GM12892 (cell line): ENCODE measurements at regions not wholly inside any gene's neighbourhood (a gene's known extent, or its start where the extent isn't known, plus 50 kb on each side); places are given as distances from the start of the nearest gene placed in this dataset.

Source experiments
- POLR2A ChIP-seq: IDR thresholded peaks from 2 replicates; pipeline ENCODE4 v1.6.1; 2011; ENCODE audit warnings: low read depth, low read length, control low read depth
- TAF1 ChIP-seq: IDR thresholded peaks from 2 replicates; pipeline ENCODE4 v1.6.1; 2011; ENCODE audit warnings: low read depth, mild to moderate bottlenecking, control low read depth, low read length, borderline replicate concordance

DNA sequence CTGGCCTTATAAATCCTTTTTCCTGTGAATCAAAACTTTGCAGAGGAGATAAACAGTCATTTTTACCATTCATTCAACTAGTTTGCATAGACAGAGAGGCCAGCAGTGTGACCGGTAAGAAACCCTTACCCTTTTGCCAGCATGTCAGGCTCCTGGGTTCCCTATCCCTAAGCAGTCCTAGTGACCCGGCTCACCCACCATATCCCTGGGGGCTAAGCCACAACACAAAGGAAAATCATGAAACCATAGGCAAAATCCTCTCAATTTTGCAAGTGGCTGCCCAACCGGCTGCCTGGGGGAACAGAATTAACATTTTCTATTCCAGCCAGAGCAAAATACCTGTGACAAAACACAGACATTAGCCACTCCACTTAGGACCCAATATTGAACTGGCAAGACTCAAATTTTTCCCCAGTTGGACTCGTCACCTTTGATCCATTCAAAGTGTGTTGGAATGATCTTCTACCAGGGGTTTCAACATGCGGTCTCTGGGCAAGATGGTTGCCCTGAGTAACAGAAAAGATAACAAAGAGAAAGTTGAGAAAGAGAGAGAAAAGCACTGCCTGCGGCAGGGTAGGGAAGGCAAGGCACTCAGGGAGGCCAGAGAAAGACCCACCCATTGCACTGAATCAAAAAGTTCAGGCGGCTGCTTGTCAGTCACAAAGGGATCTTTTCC lies 174.8 kb upstream of the NAMPT start:
- no peak for TF ChIP-seq TAF1
- no peak for TF ChIP-seq POLR2A
